ENCODE measurements at regions not wholly inside any gene's neighbourhood (a gene's known extent, or its start where the extent isn't known, plus 50 kb on each side); places are given as distances from the start of the nearest gene placed in this dataset.

GRCh38 chr9:86754581-86755560 lies 192.4 kb downstream of the GAS1 start:
- Histone ChIP-seq H3K27ac (ENCODE audit: low read depth in 1 of 2, low read length in 2 of 2) (no peak overlapping the region), H3K79me2 (ENCODE audit: insufficient read depth, low read length) (no peaks in the 10 kb centered on the region), H3K4me2 (replicated peaks; ENCODE audit: extremely low read depth, low read length, poor library complexity, severe bottlenecking) (no peak overlapping the region), H2AFZ (ENCODE audit: insufficient read depth, low read depth, low read length, poor library complexity, severe bottlenecking) (no peak overlapping the region), H3K4me3 (replicated peaks in 1 of 3; ENCODE audit: low read depth in 2 of 3, low read length in 3 of 3) (no peak overlapping the region), H3K27me3 (ENCODE audit: control insufficient read depth in 2 of 2, insufficient read depth in 2 of 2, low read length in 2 of 2) (peaks cover 2 to 6% of the 10 kb centered on the region in 2 donors), H3K4me1 (ENCODE audit: control insufficient read depth in 1 of 2, insufficient read depth in 2 of 2, low read length in 2 of 2) (no peaks in the 10 kb centered on the region), H3K9ac (ENCODE audit: insufficient read depth, low read length, poor library complexity, severe bottlenecking) (no peak overlapping the region), H3K36me3 (replicated peaks in 1 of 2; ENCODE audit: control insufficient read depth in 1 of 2, insufficient read depth in 2 of 2, low read length in 2 of 2) (no peaks in the 10 kb centered on the region), H4K20me1 (ENCODE audit: insufficient read depth, low read length) (no peaks in the 10 kb centered on the region), H3K9me3 (replicated peaks in 1 of 2; ENCODE audit: control insufficient read depth in 1 of 2, insufficient read depth in 1 of 2, low read length in 2 of 2) (peaks cover 0 to 2% of the 10 kb centered on the region in 2 donors)
- Mint-ChIP-seq H3K27me3 (ENCODE audit: low read depth in 3 of 3) (peaks cover 15 to 16% (median 15%) of the 10 kb centered on the region in 3 donors), H3K9me3 (peaks cover 0 to 12% (median 6%) of the 10 kb centered on the region in 7 donors), H3K27ac (no peak overlapping the region), H3K4me1 (no peaks in the 10 kb centered on the region), H3K36me3 (no peaks in the 10 kb centered on the region), H3K4me3 (no peak overlapping the region)
- TF ChIP-seq CTCF (IDR thresholded peaks at IDR 0.05): no peak
- intact Hi-C loops (cut with micrococcal nuclease): no loop called here
- no peak for DNase-seq
- 100% methylated on average over 1 of the region's 6 CpGs for WGBS (ENCODE audit: insufficient coverage)

- TF ChIP-seq CTCF (IDR thresholded peaks at IDR 0.05): no peak
- Mint-ChIP-seq H3K27me3 (ENCODE audit: low read depth in 3 of 3) (peaks cover 13 to 19% (median 13%) of the 10 kb centered on the region in 3 donors), H3K4me1 (no peaks in the 10 kb centered on the region), H3K36me3 (no peaks in the 10 kb centered on the region), H3K4me3 (no peak overlapping the region), H3K9me3 (peaks cover 0 to 12% (median 3%) of the 10 kb centered on the region in 7 donors), H3K27ac (no peak overlapping the region)
- H3K4me2 ChIP-seq (replicated peaks; ENCODE audit: extremely low read depth, low read length, poor library complexity, severe bottlenecking): no peak overlapping the region
- no peaks in the 10 kb centered on the region for H3K79me2 ChIP-seq (ENCODE audit: insufficient read depth, low read length)
- no peaks in the 10 kb centered on the region for H3K36me3 ChIP-seq (replicated peaks in 1 of 2; ENCODE audit: control insufficient read depth in 1 of 2, insufficient read depth in 2 of 2, low read length in 2 of 2)
- no peak overlapping the region for H3K27ac ChIP-seq (ENCODE audit: low read depth in 1 of 2, low read length in 2 of 2)
- no peak overlapping the region for H2AFZ ChIP-seq (ENCODE audit: insufficient read depth, low read depth, low read length, poor library complexity, severe bottlenecking)
- intact Hi-C loops (cut with micrococcal nuclease): no loop called here
- DNase-seq: no peak
- H3K4me3 ChIP-seq (replicated peaks in 1 of 3; ENCODE audit: low read depth in 2 of 3, low read length in 3 of 3): no peak overlapping the region
- no peak overlapping the region for H3K9ac ChIP-seq (ENCODE audit: insufficient read depth, low read length, poor library complexity, severe bottlenecking)
- H3K9me3 ChIP-seq (replicated peaks in 1 of 2; ENCODE audit: control insufficient read depth in 1 of 2, insufficient read depth in 1 of 2, low read length in 2 of 2): peaks cover 0 to 2% of the 10 kb centered on the region in 2 donors
- H4K20me1 ChIP-seq (ENCODE audit: insufficient read depth, low read length): no peaks in the 10 kb centered on the region
- peaks cover 2 to 8% of the 10 kb centered on the region in 2 donors for H3K27me3 ChIP-seq (ENCODE audit: control insufficient read depth in 2 of 2, insufficient read depth in 2 of 2, low read length in 2 of 2)
- no peaks in the 10 kb centered on the region for H3K4me1 ChIP-seq (ENCODE audit: control insufficient read depth in 1 of 2, insufficient read depth in 2 of 2, low read length in 2 of 2)
- WGBS (ENCODE audit: insufficient coverage): 100% methylated on average over 2 of the region's 3 CpGs
Observed at GRCh38 chr9:86753836-86754235, 193.5 kb downstream of the GAS1 start.

All from CD14-positive monocyte (primary cell).